CD14-positive monocyte (primary cell): ENCODE measurements at regions not wholly inside any gene's neighbourhood (a gene's known extent, or its start where the extent isn't known, plus 50 kb on each side); places are given as distances from the start of the nearest gene placed in this dataset.
A peak's percentile ranks its signal among the peaks of the same experiment; 100 is the strongest.

Experiments
- DNase-seq, 3 donors: peaks; one replicate each; pipeline ENCODE4 v3.0.0-alpha.2; 2011 to 2022
- H2AFZ ChIP-seq: 2 replicates; pipeline ENCODE4 v1.6.0; 2012; ENCODE audit warnings: mild to moderate bottlenecking, low read depth, low read length, inconsistent platforms; ENCODE audit not compliant: insufficient read depth, poor library complexity, severe bottlenecking
- H3K27ac ChIP-seq, 2 donors: 1 replicate in 1 of 2; 2 replicates in 1 of 2; pipeline ENCODE4 v1.5.1; 2012 to 2013; ENCODE audit warnings: low read length in 2 of 2, control low read depth in 1 of 2, inconsistent platforms in 1 of 2, low read depth in 1 of 2, mild to moderate bottlenecking in 1 of 2
- H3K27me3 ChIP-seq, 2 donors: one replicate each; pipeline versions ENCODE4 v1.6.0 to v1.6.1; 2011 to 2013; ENCODE audit warnings: low read length in 2 of 2; ENCODE audit not compliant: control insufficient read depth in 2 of 2, insufficient read depth in 2 of 2
- H3K36me3 ChIP-seq, 2 donors: replicated peaks in 1 of 2; 1 replicate in 1 of 2; 2 replicates in 1 of 2; pipeline versions ENCODE4 v1.5.1 to v1.6.1; 2012 to 2013; ENCODE audit warnings: low read length in 2 of 2, control low read depth in 1 of 2, inconsistent platforms in 1 of 2, mild to moderate bottlenecking in 1 of 2; ENCODE audit not compliant: insufficient read depth in 2 of 2, control insufficient read depth in 1 of 2
- H3K4me1 ChIP-seq, 2 donors: 1 replicate in 1 of 2; 2 replicates in 1 of 2; pipeline versions ENCODE4 v1.5.1 to v1.6.1; 2012 to 2013; ENCODE audit warnings: low read length in 2 of 2, control low read depth in 1 of 2, inconsistent platforms in 1 of 2, mild to moderate bottlenecking in 1 of 2, moderate library complexity in 1 of 2; ENCODE audit not compliant: insufficient read depth in 2 of 2, control insufficient read depth in 1 of 2
- H3K4me2 ChIP-seq: replicated peaks from 2 replicates; pipeline ENCODE3; 2012; ENCODE audit warnings: low read length, moderate library complexity, mild to moderate bottlenecking; ENCODE audit not compliant: poor library complexity, severe bottlenecking; ENCODE audit errors: extremely low read depth
- H3K4me3 ChIP-seq, 3 experiments: fragments of 200-600 bp in 1 of 3; sonication (generic) in 1 of 3; replicated peaks in 1 of 3; 1 replicate in 2 of 3; 2 replicates in 1 of 3; pipeline ENCODE4 v1.5.1; 2011 to 2013; ENCODE audit warnings: low read length in 3 of 3, mild to moderate bottlenecking in 3 of 3, control low read depth in 2 of 3, low read depth in 2 of 3, inconsistent platforms in 1 of 3, moderate library complexity in 1 of 3
- H3K79me2 ChIP-seq: 2 replicates; pipeline ENCODE4 v1.6.0; 2012; ENCODE audit warnings: mild to moderate bottlenecking, control low read depth, inconsistent platforms, low read length, moderate library complexity; ENCODE audit not compliant: insufficient read depth
- H3K9ac ChIP-seq: 2 replicates; pipeline ENCODE4 v1.6.0; 2017; ENCODE audit warnings: low read length, mild to moderate bottlenecking; ENCODE audit not compliant: insufficient read depth, poor library complexity, severe bottlenecking
- H3K9me3 ChIP-seq, 2 donors: replicated peaks in 1 of 2; 1 replicate in 1 of 2; 2 replicates in 1 of 2; pipeline versions ENCODE4 v1.5.1 to v1.6.1; 2012 to 2013; ENCODE audit warnings: low read length in 2 of 2, control low read depth in 1 of 2; ENCODE audit not compliant: control insufficient read depth in 1 of 2, insufficient read depth in 1 of 2
- H4K20me1 ChIP-seq: 2 replicates; pipeline ENCODE4 v1.6.0; 2012; ENCODE audit warnings: mild to moderate bottlenecking, low read length, control low read depth, moderate library complexity; ENCODE audit not compliant: insufficient read depth
- H3K27ac Mint-ChIP-seq, 7 donors: one replicate each; pipeline ENCODE4 v1.8.0; 2020; ENCODE audit warnings: mild to moderate bottlenecking in 7 of 7, mixed read lengths in 7 of 7, moderate library complexity in 6 of 7, inconsistent platforms in 2 of 7
- H3K27me3 Mint-ChIP-seq, 3 donors: one replicate each; pipeline ENCODE4 v1.8.0; 2021 to 2022; ENCODE audit warnings: low read depth in 3 of 3, mild to moderate bottlenecking in 3 of 3, mixed read lengths in 3 of 3, moderate library complexity in 3 of 3, inconsistent platforms in 1 of 3
- H3K36me3 Mint-ChIP-seq, 2 donors: one replicate each; pipeline ENCODE4 v1.8.0; 2020; ENCODE audit warnings: mixed read lengths in 2 of 2, inconsistent platforms in 1 of 2, mild to moderate bottlenecking in 1 of 2
- H3K4me1 Mint-ChIP-seq: one replicate; pipeline ENCODE4 v1.8.0; 2020; ENCODE audit warnings: mild to moderate bottlenecking, mixed read lengths
- H3K4me3 Mint-ChIP-seq, 2 donors: one replicate each; pipeline ENCODE4 v1.8.0; 2020; ENCODE audit warnings: mild to moderate bottlenecking in 2 of 2, mixed read lengths in 2 of 2, moderate library complexity in 1 of 2
- H3K9me3 Mint-ChIP-seq, 7 donors: one replicate each; pipeline ENCODE4 v1.8.0; 2020 to 2022; ENCODE audit warnings: mixed read lengths in 7 of 7, mild to moderate bottlenecking in 6 of 7, moderate library complexity in 6 of 7, inconsistent platforms in 2 of 7
- WGBS: methylation state at CpG from one replicate; pipeline ENCODE4 v1.1.5; 2013; ENCODE audit warnings: missing lambda C conversion rate; ENCODE audit not compliant: insufficient coverage; 5-methylcytosine and 5-hydroxymethylcytosine counted together
- intact Hi-C, 2 donors: fragments of 100-400 bp; cut with micrococcal nuclease; formaldehyde crosslinking; loops; one replicate each; pipeline versions ENCODE4 v1.15.0 to v1.15.1; 2023
- TF ChIP-seq, protein P1 (sequence below): fragments of 200-600 bp; IDR thresholded peaks from one replicate; pipeline ENCODE4 v1.8.0; 2022; ENCODE audit warnings: antibody characterized with exemption, mild to moderate bottlenecking

DNA sequence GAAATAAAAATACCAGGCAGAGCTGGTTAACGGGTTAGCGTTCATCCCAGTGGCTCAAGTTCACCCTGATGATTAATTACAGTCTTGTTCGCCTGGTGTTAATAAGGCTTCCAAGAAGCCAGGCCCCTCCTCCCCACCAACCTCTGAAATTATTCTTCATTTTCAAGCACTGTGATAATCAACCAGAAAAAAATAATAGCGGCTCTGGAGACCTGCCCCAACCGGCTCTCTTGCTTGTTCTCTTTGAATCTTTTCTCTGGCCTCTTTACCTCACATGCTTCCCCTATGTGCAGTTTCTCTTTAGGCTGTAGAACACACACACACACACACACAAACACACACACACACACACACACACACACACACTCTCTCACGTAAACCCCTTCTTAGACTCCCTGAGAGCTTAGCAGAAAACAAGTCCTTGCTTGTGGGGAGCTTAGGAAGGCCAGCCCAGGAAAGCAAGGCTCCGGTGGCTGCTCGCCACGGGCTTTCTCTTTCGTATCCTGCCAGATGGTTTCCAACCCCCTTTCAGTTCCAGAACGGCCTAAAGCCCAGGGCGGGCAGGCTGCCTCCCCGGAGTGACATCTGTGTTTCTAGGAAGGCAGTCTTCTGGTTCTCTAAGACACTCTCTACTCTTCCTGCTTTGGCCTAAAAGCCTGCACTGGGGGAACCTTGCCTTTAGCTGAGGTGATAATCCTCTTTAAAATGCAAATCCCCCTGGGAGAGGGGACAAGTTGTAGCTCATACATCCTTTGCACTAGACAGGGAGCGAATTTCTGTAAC is 106.4 kb upstream of the SESN3 start:
- intact Hi-C loops, result no loop called here
- H3K9me3 ChIP-seq, result no peaks in the 10 kb centered on the region
- TF ChIP-seq, protein P1, sequence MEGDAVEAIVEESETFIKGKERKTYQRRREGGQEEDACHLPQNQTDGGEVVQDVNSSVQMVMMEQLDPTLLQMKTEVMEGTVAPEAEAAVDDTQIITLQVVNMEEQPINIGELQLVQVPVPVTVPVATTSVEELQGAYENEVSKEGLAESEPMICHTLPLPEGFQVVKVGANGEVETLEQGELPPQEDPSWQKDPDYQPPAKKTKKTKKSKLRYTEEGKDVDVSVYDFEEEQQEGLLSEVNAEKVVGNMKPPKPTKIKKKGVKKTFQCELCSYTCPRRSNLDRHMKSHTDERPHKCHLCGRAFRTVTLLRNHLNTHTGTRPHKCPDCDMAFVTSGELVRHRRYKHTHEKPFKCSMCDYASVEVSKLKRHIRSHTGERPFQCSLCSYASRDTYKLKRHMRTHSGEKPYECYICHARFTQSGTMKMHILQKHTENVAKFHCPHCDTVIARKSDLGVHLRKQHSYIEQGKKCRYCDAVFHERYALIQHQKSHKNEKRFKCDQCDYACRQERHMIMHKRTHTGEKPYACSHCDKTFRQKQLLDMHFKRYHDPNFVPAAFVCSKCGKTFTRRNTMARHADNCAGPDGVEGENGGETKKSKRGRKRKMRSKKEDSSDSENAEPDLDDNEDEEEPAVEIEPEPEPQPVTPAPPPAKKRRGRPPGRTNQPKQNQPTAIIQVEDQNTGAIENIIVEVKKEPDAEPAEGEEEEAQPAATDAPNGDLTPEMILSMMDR, result no peak
- H3K4me3 ChIP-seq, result peak overlapping the region; percentile 21 to 76 (median 60)
- no peaks in the 10 kb centered on the region for H3K27me3 ChIP-seq
- no peaks in the 10 kb centered on the region for H3K36me3 ChIP-seq
- no peaks in the 10 kb centered on the region for H3K36me3 Mint-ChIP-seq
- H3K9ac ChIP-seq, result peak overlapping the region; percentile 64
- H3K4me1 Mint-ChIP-seq, result peaks cover 19% of the 10 kb centered on the region
- WGBS, result 18% methylated on average over 7 of the region's 14 CpGs
- no peaks in the 10 kb centered on the region for H3K79me2 ChIP-seq
- H3K27ac Mint-ChIP-seq, result no peak overlapping the region
- H3K27ac ChIP-seq, result peak overlapping the region; percentile 38 to 86
- peak; percentile 18 to 32 (median 31) for DNase-seq
- peaks cover 0 to 1% (median 0%) of the 10 kb centered on the region in 3 donors for H3K27me3 Mint-ChIP-seq
- no peaks in the 10 kb centered on the region for H4K20me1 ChIP-seq
- peaks cover 22 to 28% of the 10 kb centered on the region in 2 donors for H3K4me1 ChIP-seq
- peak overlapping the region; percentile 87 for H2AFZ ChIP-seq
- no peak overlapping the region for H3K4me3 Mint-ChIP-seq
- H3K9me3 Mint-ChIP-seq, result peaks cover 0 to 3% (median 0%) of the 10 kb centered on the region in 7 donors
- peak overlapping the region; percentile 73 for H3K4me2 ChIP-seq

DNA sequence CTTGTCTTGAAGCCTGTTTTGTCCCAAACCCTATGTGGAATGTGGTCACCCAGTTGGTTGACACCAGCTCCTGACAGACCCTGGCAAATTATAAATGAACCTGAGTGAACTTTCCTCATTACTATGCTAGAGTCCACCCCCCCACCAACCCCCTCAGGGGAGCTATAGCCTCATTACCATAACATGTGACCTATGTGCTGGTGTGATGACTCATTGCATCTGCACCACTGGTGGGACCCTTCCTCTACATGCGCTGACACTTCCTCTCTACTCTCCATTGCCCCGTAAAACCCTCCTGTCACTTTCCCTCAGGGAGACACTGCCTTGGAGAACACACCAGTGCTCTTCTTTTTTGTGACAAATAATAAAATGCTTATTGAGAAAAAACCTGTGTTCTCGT is 105.0 kb upstream of the SESN3 start:
- Histone ChIP-seq H3K4me3 (peak overlapping the region in 1 of 3 experiments; percentile 0), H3K27ac (peak overlapping the region in 1 of 2 donors; percentile 33), H3K9me3 (no peaks in the 10 kb centered on the region), H3K9ac (no peak overlapping the region), H3K79me2 (no peaks in the 10 kb centered on the region), H3K27me3 (no peaks in the 10 kb centered on the region), H3K4me1 (peaks cover 22 to 28% of the 10 kb centered on the region in 2 donors), H4K20me1 (no peaks in the 10 kb centered on the region), H3K36me3 (no peaks in the 10 kb centered on the region), H2AFZ (no peak overlapping the region), H3K4me2 (no peak overlapping the region)
- intact Hi-C loops, result no loop called here
- TF ChIP-seq, protein P1, result no peak
- peak; percentile 43 to 79 (median 75) for DNase-seq
- H3K27ac Mint-ChIP-seq, result peak overlapping the region in 4 of 7 donors; percentile 38 to 61 (median 54)
- peaks cover 21% of the 10 kb centered on the region for H3K4me1 Mint-ChIP-seq
- no peak overlapping the region for H3K4me3 Mint-ChIP-seq
- no peaks in the 10 kb centered on the region for H3K27me3 Mint-ChIP-seq
- H3K36me3 Mint-ChIP-seq, result no peaks in the 10 kb centered on the region
- no CpG with 5 or more reads among the region's 3 CpGs for WGBS
- H3K9me3 Mint-ChIP-seq, result peaks cover 0 to 3% (median 0%) of the 10 kb centered on the region in 7 donors
